ENCODE measurements at regions not wholly inside any gene's neighbourhood (a gene's known extent, or its start where the extent isn't known, plus 50 kb on each side); places are given as distances from the start of the nearest gene placed in this dataset.
"Not testable (repeated sequence)": the region's sequence is repeated elsewhere in the genome, so short reads cannot be mapped to it uniquely, and the experiment has no call there.

- DNase-seq, result not testable (repeated sequence)
Measured at GRCh38 chr15:20234006-20234540, 307.5 kb downstream of the GOLGA6L6 start.

GRCh38 chr15:20232457-20232856 is 309.1 kb downstream of the GOLGA6L6 start:
- DNase-seq, result not testable (repeated sequence)

- DNase-seq, result not testable (repeated sequence)
Measured at GRCh38 chr15:20230656-20231055, 310.9 kb downstream of the GOLGA6L6 start.

GRCh38 chr15:20228791-20229190 is 312.8 kb downstream of the GOLGA6L6 start:
- DNase-seq, result not testable (repeated sequence)

- DNase-seq, result not testable (repeated sequence)
Measured at GRCh38 chr15:20227119-20227853, 314.3 kb downstream of the GOLGA6L6 start.

- not testable (repeated sequence) for DNase-seq
Measured at GRCh38 chr15:20226531-20226930, 315.1 kb downstream of the GOLGA6L6 start.

- not testable (repeated sequence) for DNase-seq
Measured at GRCh38 chr15:20221063-20221462, 320.5 kb downstream of the GOLGA6L6 start.

GRCh38 chr15:20219171-20219570 is 322.4 kb downstream of the GOLGA6L6 start:
- DNase-seq, result not testable (repeated sequence)

- DNase-seq, result not testable (repeated sequence)
Measured at GRCh38 chr15:20215700-20216099, 325.9 kb downstream of the GOLGA6L6 start.

GRCh38 chr15:20214101-20214500 is 327.5 kb downstream of the GOLGA6L6 start:
- not testable (repeated sequence) for DNase-seq

- DNase-seq, result not testable (repeated sequence)
Measured at GRCh38 chr15:20211508-20211907, 330.1 kb downstream of the GOLGA6L6 start.

- not testable (repeated sequence) for DNase-seq
Measured at GRCh38 chr15:20209973-20210372, 331.6 kb downstream of the GOLGA6L6 start.

GRCh38 chr15:20207607-20208006 is 334.0 kb downstream of the GOLGA6L6 start:
- DNase-seq, result not testable (repeated sequence)

- not testable (repeated sequence) for DNase-seq
Measured at GRCh38 chr15:20207198-20207597, 334.4 kb downstream of the GOLGA6L6 start.

GRCh38 chr15:20204177-20204866 is 337.3 kb downstream of the GOLGA6L6 start:
- not testable (repeated sequence) for DNase-seq

GRCh38 chr15:20203649-20204150 is 337.9 kb downstream of the GOLGA6L6 start:
- not testable (repeated sequence) for DNase-seq

GRCh38 chr15:20194591-20195198 is 346.9 kb downstream of the GOLGA6L6 start:
- not testable (repeated sequence) for DNase-seq

- peak in 3 of 5 donors; percentile 17 to 44 (median 33) for DNase-seq
Measured at GRCh38 chr15:20192982-20193929, 348.3 kb downstream of the GOLGA6L6 start.

- not testable (repeated sequence) for DNase-seq
Measured at GRCh38 chr15:20191508-20192125, 350.0 kb downstream of the GOLGA6L6 start.

- not testable (repeated sequence) for DNase-seq
Measured at GRCh38 chr15:20188611-20189010, 353.0 kb downstream of the GOLGA6L6 start.

Data from T-helper 1 cell (primary cell).